Trophoblast cell (in vitro differentiated cells and primary cell): ENCODE measurements at regions not wholly inside any gene's neighbourhood (a gene's known extent, or its start where the extent isn't known, plus 50 kb on each side); places are given as distances from the start of the nearest gene placed in this dataset.

Experiments
- DNase-seq, 2 donors: peaks; one replicate each; pipeline ENCODE4 v3.0.0-alpha.2; 2016
- H2AFZ ChIP-seq: 2 replicates; pipeline ENCODE4 v1.6.1; 2013; ENCODE audit warnings: low read length, moderate library complexity, mild to moderate bottlenecking; ENCODE audit not compliant: insufficient read depth, poor library complexity
- H2AK5ac ChIP-seq: 2 replicates; pipeline ENCODE4 v1.6.1; 2013; ENCODE audit warnings: mild to moderate bottlenecking, low read length
- H2BK120ac ChIP-seq: 2 replicates; pipeline ENCODE4 v1.6.1; 2013; ENCODE audit warnings: low read length, mild to moderate bottlenecking, moderate library complexity; ENCODE audit not compliant: insufficient read depth, poor library complexity
- H2BK12ac ChIP-seq: 2 replicates; pipeline ENCODE4 v1.6.1; 2013; ENCODE audit warnings: mild to moderate bottlenecking, low read length, moderate library complexity
- H2BK5ac ChIP-seq: 2 replicates; pipeline ENCODE4 v1.6.1; 2013; ENCODE audit warnings: low read length, low read depth, moderate library complexity, mild to moderate bottlenecking; ENCODE audit not compliant: poor library complexity
- H3K14ac ChIP-seq: 2 replicates; pipeline ENCODE4 v1.6.1; 2013; ENCODE audit warnings: mild to moderate bottlenecking, low read length
- H3K18ac ChIP-seq: 2 replicates; pipeline ENCODE4 v1.6.1; 2013; ENCODE audit warnings: mild to moderate bottlenecking, low read length
- H3K23ac ChIP-seq: 2 replicates; pipeline ENCODE4 v1.6.1; 2013; ENCODE audit warnings: low read length
- H3K27ac ChIP-seq: 2 replicates; pipeline ENCODE4 v1.5.1; 2013; ENCODE audit warnings: low read depth, mild to moderate bottlenecking, inconsistent platforms, low read length, moderate library complexity
- H3K27me3 ChIP-seq: 2 replicates; pipeline ENCODE4 v1.6.1; 2013; ENCODE audit warnings: inconsistent platforms, mild to moderate bottlenecking, low read length, moderate library complexity; ENCODE audit not compliant: insufficient read depth
- H3K36me3 ChIP-seq, 2 experiments: 1 replicate in 1 of 2; 2 replicates in 1 of 2; pipeline ENCODE4 v1.6.1; 2013; ENCODE audit warnings: low read length in 2 of 2, mild to moderate bottlenecking in 2 of 2, moderate library complexity in 1 of 2; ENCODE audit not compliant: insufficient read depth in 2 of 2, control insufficient read depth in 1 of 2
- H3K4ac ChIP-seq: 2 replicates; pipeline ENCODE4 v1.6.1; 2013; ENCODE audit warnings: low read depth, mild to moderate bottlenecking, low read length, moderate library complexity
- H3K4me1 ChIP-seq, 2 experiments: 1 replicate in 1 of 2; 2 replicates in 1 of 2; pipeline ENCODE4 v1.6.1; 2013; ENCODE audit warnings: low read length in 2 of 2, mild to moderate bottlenecking in 2 of 2, moderate library complexity in 1 of 2; ENCODE audit not compliant: insufficient read depth in 2 of 2, control insufficient read depth in 1 of 2
- H3K4me2 ChIP-seq: 2 replicates; pipeline ENCODE4 v1.6.1; 2013; ENCODE audit warnings: inconsistent platforms, mild to moderate bottlenecking, low read length, moderate library complexity
- H3K4me3 ChIP-seq: 2 replicates; pipeline ENCODE4 v1.5.1; 2013; ENCODE audit warnings: mild to moderate bottlenecking, low read depth, low read length, inconsistent platforms
- H3K79me1 ChIP-seq: one replicate; pipeline ENCODE4 v1.6.1; 2013; ENCODE audit warnings: low read length
- H3K79me2 ChIP-seq: 2 replicates; pipeline ENCODE4 v1.6.1; 2013; ENCODE audit warnings: low read length, mild to moderate bottlenecking; ENCODE audit not compliant: control insufficient read depth, insufficient read depth, poor library complexity
- H3K9ac ChIP-seq: 2 replicates; pipeline ENCODE4 v1.6.1; 2013; ENCODE audit warnings: mild to moderate bottlenecking, low read length
- H3K9me3 ChIP-seq: 2 replicates; pipeline ENCODE4 v1.6.1; 2013; ENCODE audit warnings: low read depth, mild to moderate bottlenecking, control low read depth, inconsistent platforms, low read length; ENCODE audit not compliant: insufficient read depth
- H4K12ac ChIP-seq: 2 replicates; pipeline ENCODE4 v1.6.1; 2013; ENCODE audit warnings: low read depth, mild to moderate bottlenecking, low read length, moderate library complexity
- H4K8ac ChIP-seq: 2 replicates; pipeline ENCODE4 v1.6.1; 2013; ENCODE audit warnings: low read depth, mild to moderate bottlenecking, low read length, moderate library complexity
- H4K91ac ChIP-seq: one replicate; pipeline ENCODE4 v1.6.1; 2013; ENCODE audit warnings: low read depth, mild to moderate bottlenecking, low read length, moderate library complexity
- WGBS: extraction: QIAGEN DNeasy Blood & Tissue Kit; methylation state at CpG from one replicate; pipeline ENCODE4 v1.1.7; 2013; ENCODE audit warnings: missing lambda C conversion rate; ENCODE audit not compliant: insufficient read length, insufficient coverage; ENCODE audit errors: extremely low coverage; 5-methylcytosine and 5-hydroxymethylcytosine counted together

DNA sequence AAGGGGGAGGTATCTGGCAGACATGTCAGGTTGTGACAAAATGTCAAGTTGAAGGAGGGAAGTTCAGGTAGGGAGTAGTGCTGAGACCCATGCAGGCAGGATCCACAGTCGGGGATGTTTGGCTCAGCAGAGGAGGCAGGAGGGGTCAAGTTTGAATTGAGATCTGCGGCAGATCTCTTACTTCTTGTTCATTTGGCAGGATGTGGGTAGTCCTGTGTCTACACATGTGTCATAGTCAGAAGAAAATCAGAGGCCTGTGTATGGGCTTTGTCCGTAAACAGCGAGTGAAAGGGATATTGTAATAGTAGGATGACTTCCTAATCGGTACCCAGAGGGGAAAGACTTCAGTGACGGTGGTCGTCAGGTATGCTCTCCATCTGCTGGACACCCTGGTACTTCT, 203.8 kb upstream of the MTPN start:
- Histone ChIP-seq H3K14ac (no peak overlapping the region), H3K27me3 (no peaks in the 10 kb centered on the region), H3K4me2 (no peak overlapping the region), H4K91ac (no peak overlapping the region), H4K8ac (no peak overlapping the region), H3K27ac (no peak overlapping the region), H4K12ac (no peak overlapping the region), H3K4ac (no peak overlapping the region), H2AFZ (no peak overlapping the region), H3K9ac (no peak overlapping the region), H3K9me3 (no peaks in the 10 kb centered on the region), H3K79me1 (no peaks in the 10 kb centered on the region), H2BK12ac (no peak overlapping the region), H2AK5ac (no peak overlapping the region), H2BK5ac (no peak overlapping the region), H3K18ac (no peak overlapping the region), H2BK120ac (no peak overlapping the region), H3K4me1 (no peaks in the 10 kb centered on the region), H3K23ac (no peak overlapping the region), H3K36me3 (no peaks in the 10 kb centered on the region), H3K79me2 (no peaks in the 10 kb centered on the region), H3K4me3 (no peak overlapping the region)
- WGBS: no CpG with 5 or more reads among the region's 7 CpGs
- no peak for DNase-seq

DNA sequence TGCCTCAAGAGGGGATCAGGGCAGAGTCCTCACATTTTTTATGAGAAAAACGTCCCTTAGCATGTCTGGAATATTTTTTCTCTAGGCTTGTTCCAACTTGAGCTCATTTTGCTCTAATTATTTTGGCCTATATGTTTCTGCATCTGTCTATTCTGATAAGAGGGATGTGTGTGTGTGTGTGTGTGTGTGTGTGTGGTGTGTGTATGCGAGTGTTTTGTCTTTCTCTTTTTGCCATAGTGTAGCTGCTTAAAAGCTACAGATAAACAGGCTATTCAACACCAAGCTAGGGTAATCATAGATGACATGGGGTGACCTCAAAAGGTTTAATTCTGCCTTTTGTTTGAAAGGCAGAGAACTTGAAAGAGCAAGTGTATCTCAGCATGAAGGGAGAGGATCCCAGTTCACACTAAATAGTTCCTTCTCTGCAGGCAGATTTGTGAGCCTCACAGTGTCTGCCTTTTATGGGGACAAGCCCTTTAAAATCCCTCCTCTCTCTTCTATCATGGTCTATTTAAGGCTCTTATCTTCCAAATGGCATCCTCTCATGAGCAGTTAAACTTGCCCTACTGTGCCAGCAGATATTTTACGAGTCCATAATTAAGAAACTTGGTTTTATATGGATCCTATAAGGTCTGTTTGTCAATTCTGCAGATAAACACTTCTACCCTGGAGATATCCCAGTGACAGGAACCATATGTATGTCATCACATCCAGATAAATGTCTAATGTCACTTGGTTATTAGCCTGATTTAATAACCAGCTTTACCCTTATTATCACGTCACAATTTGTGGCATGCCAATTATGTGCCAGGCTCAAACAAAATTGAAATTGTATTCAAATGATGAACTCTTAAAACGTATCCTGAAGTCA, 202.9 kb upstream of the MTPN start:
- H4K91ac ChIP-seq: no peak overlapping the region
- H2BK12ac ChIP-seq: no peak overlapping the region
- no peak overlapping the region for H4K12ac ChIP-seq
- no peaks in the 10 kb centered on the region for H3K79me2 ChIP-seq
- no peak overlapping the region for H3K18ac ChIP-seq
- no peaks in the 10 kb centered on the region for H3K36me3 ChIP-seq
- no peak overlapping the region for H2AK5ac ChIP-seq
- no CpG with 5 or more reads among the region's 5 CpGs for WGBS
- H3K9ac ChIP-seq: no peak overlapping the region
- no peak overlapping the region for H2AFZ ChIP-seq
- H2BK5ac ChIP-seq: no peak overlapping the region
- no peak for DNase-seq
- no peak overlapping the region for H3K4me3 ChIP-seq
- H4K8ac ChIP-seq: no peak overlapping the region
- H3K27ac ChIP-seq: no peak overlapping the region
- H3K9me3 ChIP-seq: no peaks in the 10 kb centered on the region
- no peaks in the 10 kb centered on the region for H3K4me1 ChIP-seq
- H3K27me3 ChIP-seq: no peaks in the 10 kb centered on the region
- no peak overlapping the region for H3K4me2 ChIP-seq
- H2BK120ac ChIP-seq: no peak overlapping the region
- no peak overlapping the region for H3K14ac ChIP-seq
- H3K79me1 ChIP-seq: no peaks in the 10 kb centered on the region
- no peak overlapping the region for H3K4ac ChIP-seq
- no peak overlapping the region for H3K23ac ChIP-seq

DNA sequence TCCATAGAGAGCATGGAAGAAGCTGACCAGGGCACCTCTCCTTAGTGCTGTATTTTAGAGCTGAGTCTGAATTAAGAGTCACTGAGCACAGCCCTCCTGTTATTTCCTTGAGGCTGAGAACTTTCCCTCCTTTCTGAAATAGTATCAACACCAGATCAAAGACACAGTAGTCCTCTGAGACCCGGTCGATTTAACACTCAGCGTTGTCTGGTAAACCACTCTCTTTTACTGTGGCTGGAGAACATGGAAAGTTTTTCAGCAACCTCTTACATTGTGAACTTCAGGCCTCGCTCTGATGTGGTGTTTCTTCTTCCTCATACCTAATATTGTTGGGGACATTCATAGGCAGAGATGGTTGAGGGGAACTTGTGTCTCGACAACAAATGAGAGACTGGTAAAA, 202.0 kb upstream of the MTPN start:
- no peak overlapping the region for H4K12ac ChIP-seq

DNA sequence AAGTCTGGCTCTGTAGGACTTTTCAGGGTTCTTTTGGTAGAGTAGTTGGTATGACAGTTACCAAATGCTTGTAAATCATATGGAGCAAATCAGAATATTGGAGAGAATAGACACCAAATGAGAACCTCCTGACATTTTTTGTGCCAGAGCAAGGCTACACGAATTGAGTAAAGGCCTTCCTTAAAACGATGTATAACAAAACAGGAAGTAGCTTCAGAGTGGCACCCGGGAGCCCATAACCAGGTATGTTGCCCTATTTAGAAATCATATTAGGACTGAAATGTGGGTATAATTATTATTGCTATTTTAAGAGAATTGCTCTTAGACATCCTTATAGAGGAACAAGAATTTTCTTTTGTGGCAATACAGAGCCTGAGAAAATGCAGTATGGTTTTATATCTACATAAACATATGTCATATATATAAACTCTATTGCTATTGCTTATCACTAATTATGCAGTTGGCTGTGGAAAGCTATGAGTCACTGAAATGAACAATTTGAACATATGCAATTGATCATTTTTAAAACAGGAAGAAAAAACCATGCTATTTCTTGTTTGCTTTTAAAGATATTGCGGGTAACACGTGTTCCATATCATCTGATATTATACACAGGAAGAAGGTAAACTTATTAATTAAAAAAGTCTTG, 197.4 kb upstream of the MTPN start:
- no peaks in the 10 kb centered on the region for H3K9me3 ChIP-seq
- no peak overlapping the region for H2BK12ac ChIP-seq
- no peak overlapping the region for H3K4me2 ChIP-seq
- no peaks in the 10 kb centered on the region for H3K4me1 ChIP-seq
- H3K14ac ChIP-seq: no peak overlapping the region
- H2AFZ ChIP-seq: no peak overlapping the region
- no peaks in the 10 kb centered on the region for H3K36me3 ChIP-seq
- WGBS: no CpG with 5 or more reads among the region's 5 CpGs
- H3K27me3 ChIP-seq: no peaks in the 10 kb centered on the region
- H2BK5ac ChIP-seq: no peak overlapping the region
- no peak for DNase-seq
- H4K12ac ChIP-seq: no peak overlapping the region
- H3K27ac ChIP-seq: no peak overlapping the region
- H4K8ac ChIP-seq: no peak overlapping the region
- no peak overlapping the region for H3K4ac ChIP-seq
- H3K23ac ChIP-seq: no peak overlapping the region
- no peak overlapping the region for H3K4me3 ChIP-seq
- no peaks in the 10 kb centered on the region for H3K79me1 ChIP-seq
- no peaks in the 10 kb centered on the region for H3K79me2 ChIP-seq
- no peak overlapping the region for H2BK120ac ChIP-seq
- H2AK5ac ChIP-seq: no peak overlapping the region
- no peak overlapping the region for H3K9ac ChIP-seq
- H3K18ac ChIP-seq: no peak overlapping the region
- no peak overlapping the region for H4K91ac ChIP-seq

More for the DNA sequence above, 202.0 kb upstream of the MTPN start:
- no peak overlapping the region for H3K14ac ChIP-seq
- H3K27me3 ChIP-seq: no peaks in the 10 kb centered on the region
- H3K79me2 ChIP-seq: no peaks in the 10 kb centered on the region
- H3K9ac ChIP-seq: no peak overlapping the region
- no peak overlapping the region for H2BK5ac ChIP-seq
- H3K4me2 ChIP-seq: no peak overlapping the region
- no peak overlapping the region for H2AFZ ChIP-seq
- H3K36me3 ChIP-seq: no peaks in the 10 kb centered on the region
- WGBS: no CpG with 5 or more reads among the region's 5 CpGs
- no peak overlapping the region for H3K23ac ChIP-seq
- no peak overlapping the region for H3K18ac ChIP-seq
- H2BK12ac ChIP-seq: no peak overlapping the region
- no peak overlapping the region for H3K4me3 ChIP-seq
- no peak overlapping the region for H3K4ac ChIP-seq
- no peak for DNase-seq
- no peaks in the 10 kb centered on the region for H3K9me3 ChIP-seq
- H3K4me1 ChIP-seq: no peaks in the 10 kb centered on the region
- no peak overlapping the region for H4K8ac ChIP-seq
- H3K79me1 ChIP-seq: no peaks in the 10 kb centered on the region
- no peak overlapping the region for H2AK5ac ChIP-seq
- H3K27ac ChIP-seq: no peak overlapping the region
- no peak overlapping the region for H2BK120ac ChIP-seq
- H4K91ac ChIP-seq: no peak overlapping the region
